HG03460 (cell line): ENCODE measurements at regions not wholly inside any gene's neighbourhood (a gene's known extent, or its start where the extent isn't known, plus 50 kb on each side); places are given as distances from the start of the nearest gene placed in this dataset.
A peak's percentile ranks its signal among the peaks of the same experiment; 100 is the strongest.
"Not testable (repeated sequence)": the region's sequence is repeated elsewhere in the genome, so short reads cannot be mapped to it uniquely, and the experiment has no call there.

ENCODE experiments used
- ATAC-seq: cut with Tn5 transposase; IDR thresholded peaks from one replicate; pipeline ENCODE4 v1.9.1; 2021; ENCODE audit not compliant: unreplicated experiment

- no peak for ATAC-seq
Measured at GRCh38 chr10:21463436-21463835, 62.0 kb downstream of the SKIDA1 start.

GRCh38 chr10:21458126-21458871 lies 67.2 kb downstream of the SKIDA1 start:
- ATAC-seq = no peak

- no peak for ATAC-seq
Measured at GRCh38 chr10:21456160-21456559, 69.3 kb downstream of the SKIDA1 start.

GRCh38 chr10:21452203-21452602 lies 73.3 kb downstream of the SKIDA1 start:
- ATAC-seq = no peak

GRCh38 chr10:21449288-21449966 lies 76.1 kb downstream of the SKIDA1 start:
- peak; percentile 84 for ATAC-seq

GRCh38 chr10:21445163-21445562 lies 80.3 kb downstream of the SKIDA1 start:
- no peak for ATAC-seq

- ATAC-seq = no peak
Measured at GRCh38 chr10:21441625-21442024, 83.9 kb downstream of the SKIDA1 start.

GRCh38 chr10:21438914-21439313 lies 86.6 kb downstream of the SKIDA1 start:
- ATAC-seq = not testable (repeated sequence)

- ATAC-seq = no peak
Measured at GRCh38 chr10:21437770-21438382, 87.6 kb downstream of the SKIDA1 start.

- no peak for ATAC-seq
Measured at GRCh38 chr10:21432266-21432665, 93.2 kb downstream of the SKIDA1 start.

GRCh38 chr10:21431799-21432198 lies 93.7 kb downstream of the SKIDA1 start:
- no peak for ATAC-seq

GRCh38 chr10:21427804-21428481 lies 97.5 kb downstream of the SKIDA1 start:
- ATAC-seq = no peak

- ATAC-seq = no peak
Measured at GRCh38 chr10:21424459-21424861, 101.0 kb downstream of the SKIDA1 start.

GRCh38 chr10:21423850-21424249 lies 101.6 kb downstream of the SKIDA1 start:
- ATAC-seq = no peak

- ATAC-seq = no peak
Measured at GRCh38 chr10:21423338-21423737, 102.1 kb downstream of the SKIDA1 start.

GRCh38 chr10:21421794-21422193 lies 103.7 kb downstream of the SKIDA1 start:
- ATAC-seq = no peak

GRCh38 chr10:21421016-21421415 lies 104.5 kb downstream of the SKIDA1 start:
- no peak for ATAC-seq

- ATAC-seq = not testable (repeated sequence)
Measured at GRCh38 chr10:21418981-21419576, 106.4 kb downstream of the SKIDA1 start.

GRCh38 chr10:21417172-21417712 lies 108.2 kb downstream of the SKIDA1 start:
- no peak for ATAC-seq

GRCh38 chr10:21413680-21414079 lies 111.8 kb downstream of the SKIDA1 start:
- ATAC-seq = no peak

GRCh38 chr10:21413268-21413667 lies 112.2 kb downstream of the SKIDA1 start:
- no peak for ATAC-seq
